Lower leg skin (tissue), 4 donors: ENCODE measurements at regions not wholly inside any gene's neighbourhood (a gene's known extent, or its start where the extent isn't known, plus 50 kb on each side); places are given as distances from the start of the nearest gene placed in this dataset.

Experiments
- DNase-seq, 2 donors: peaks; one replicate each; pipeline ENCODE4 v3.0.0-alpha.2; 2019; ENCODE audit warnings: low spot score in 2 of 2
- H3K4me3 ChIP-seq: fragments of 200-600 bp; sonication (generic); 2 replicates; pipeline ENCODE4 v1.5.1; 2017; ENCODE audit warnings: mild to moderate bottlenecking, low read depth; ENCODE audit not compliant: poor library complexity, severe bottlenecking
- CTCF ChIP-seq, 3 donors: fragments of 450-650 bp; IDR thresholded peaks; one replicate each; pipeline ENCODE4 v1.5.1; 2016; ENCODE audit warnings: antibody characterized with exemption in 3 of 3, mild to moderate bottlenecking in 3 of 3, moderate library complexity in 2 of 3
- POLR2A ChIP-seq, 2 donors: fragments of 450-650 bp; IDR thresholded peaks; one replicate each; pipeline ENCODE4 v1.6.1; 2016 to 2017; ENCODE audit warnings: antibody characterized with exemption in 2 of 2, mild to moderate bottlenecking in 1 of 2, moderate library complexity in 1 of 2
- WGBS, 2 donors: methylation state at CpG; one replicate each; pipeline ENCODE4 v1.1.5; 2018; 5-methylcytosine and 5-hydroxymethylcytosine counted together
- intact Hi-C: fragments of 100-400 bp; cut with DNase I; formaldehyde crosslinking; loops from one replicate; pipeline ENCODE4 v1.15.0; 2023; ENCODE audit warnings: low total_unique reads

GRCh38 chr3:174346141-174346540 lies 513.0 kb upstream of the NAALADL2 start:
- TF ChIP-seq CTCF (IDR thresholded peaks at IDR 0.05) = no peak
- no peak for TF ChIP-seq POLR2A (IDR thresholded peaks at IDR 0.05)
- DNase-seq = no peak
- 87 to 92% methylated on average over 2 of the region's 2 CpGs for whole genome bisulfite sequencing, 2 donors
- intact Hi-C loops = no loop called here
- no peak overlapping the region for H3K4me3 ChIP-seq

- WGBS, 2 donors = 55% methylated on average over 1 of the region's 1 CpG
- intact Hi-C loops = no loop called here
- TF ChIP-seq CTCF (IDR thresholded peaks at IDR 0.05) = no peak
- no peak for TF ChIP-seq POLR2A (IDR thresholded peaks at IDR 0.05)
- H3K4me3 ChIP-seq = no peak overlapping the region
- no peak for DNase-seq
Measured at GRCh38 chr3:174346571-174346970, 512.6 kb upstream of the NAALADL2 start.

GRCh38 chr3:174347474-174348138 lies 511.5 kb upstream of the NAALADL2 start:
- intact Hi-C loops = no loop called here
- no peak for TF ChIP-seq POLR2A (IDR thresholded peaks at IDR 0.05)

GRCh38 chr3:174352227-174352626 lies 506.9 kb upstream of the NAALADL2 start:
- intact Hi-C loops = no loop called here
- DNase-seq = no peak
- TF ChIP-seq CTCF (IDR thresholded peaks at IDR 0.05) (no peak), POLR2A (IDR thresholded peaks at IDR 0.05) (no peak)
- H3K4me3 ChIP-seq = no peak overlapping the region

More at GRCh38 chr3:174347474-174348138, 511.5 kb upstream of the NAALADL2 start:
- DNase-seq = no peak
- 88 to 90% methylated on average over 2 of the region's 2 CpGs for WGBS, 2 donors
- no peak overlapping the region for H3K4me3 ChIP-seq

DNA sequence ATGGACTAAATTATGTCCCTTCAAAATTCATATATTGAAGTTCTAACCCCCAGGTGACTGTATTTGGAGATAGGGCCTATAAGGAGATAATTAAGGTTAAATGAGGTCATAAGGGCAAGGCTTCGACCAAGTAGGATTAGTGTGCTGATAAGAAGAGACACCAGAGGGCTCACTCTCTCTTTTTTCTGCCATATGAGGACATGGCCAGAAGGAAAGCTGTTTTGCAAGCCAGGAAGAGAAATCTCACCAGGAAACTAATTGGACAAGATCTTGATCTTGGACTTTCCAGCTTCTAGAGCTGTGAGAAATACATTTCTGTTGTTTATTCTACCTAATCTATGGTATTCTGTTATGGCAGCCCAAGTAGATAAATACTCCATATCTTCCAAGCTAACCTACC lies 503.6 kb upstream of the NAALADL2 start:
- no peak overlapping the region for H3K4me3 ChIP-seq
- intact Hi-C loops = no loop called here
- TF ChIP-seq POLR2A (IDR thresholded peaks at IDR 0.05) = no peak
- no peak for TF ChIP-seq CTCF (IDR thresholded peaks at IDR 0.05)
- DNase-seq = no peak
- WGBS, 2 donors = 21 to 24% methylated on average over 1 of the region's 1 CpG

DNA sequence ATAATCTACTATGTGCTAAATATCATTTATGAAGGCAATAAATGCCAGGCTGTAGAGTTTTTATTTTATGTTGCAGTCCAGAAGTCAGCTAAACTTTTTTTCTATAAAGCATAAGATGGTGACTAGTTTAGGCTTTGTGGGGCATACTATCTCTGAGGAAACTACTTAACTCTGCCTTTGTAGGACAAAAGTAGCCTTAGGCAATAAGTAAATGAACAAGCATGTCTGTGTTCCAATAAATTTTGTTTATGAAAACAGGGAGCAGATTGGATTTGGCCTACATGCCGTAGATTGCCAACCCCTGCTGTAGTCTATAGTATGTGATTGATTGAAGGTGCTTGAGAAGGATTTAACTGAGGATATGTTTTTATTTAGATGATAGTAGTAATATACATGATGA lies 502.5 kb upstream of the NAALADL2 start:
- H3K4me3 ChIP-seq = no peak overlapping the region
- intact Hi-C loops = no loop called here
- no peak for DNase-seq
- 48% methylated on average over 1 of the region's 1 CpG for WGBS, 2 donors
- no peak for TF ChIP-seq CTCF (IDR thresholded peaks at IDR 0.05)
- no peak for TF ChIP-seq POLR2A (IDR thresholded peaks at IDR 0.05)
